Astrocyte (in vitro differentiated cells and primary cell): ENCODE measurements at regions not wholly inside any gene's neighbourhood (a gene's known extent, or its start where the extent isn't known, plus 50 kb on each side); places are given as distances from the start of the nearest gene placed in this dataset.
"Not testable (repeated sequence)": the region's sequence is repeated elsewhere in the genome, so short reads cannot be mapped to it uniquely, and the experiment has no call there.

Experiments
- EZH2 ChIP-seq: IDR thresholded peaks from 2 replicates; pipeline ENCODE4 v1.6.1; 2012; ENCODE audit warnings: mild to moderate bottlenecking, low read length, inconsistent platforms; ENCODE audit not compliant: insufficient read depth
- TF ChIP-seq, protein P1 (sequence below): IDR thresholded peaks from 2 replicates; pipeline ENCODE4 v1.5.1; 2011; ENCODE audit warnings: low read depth, mild to moderate bottlenecking, inconsistent platforms, low read length, moderate library complexity; ENCODE audit not compliant: insufficient read depth

DNA sequence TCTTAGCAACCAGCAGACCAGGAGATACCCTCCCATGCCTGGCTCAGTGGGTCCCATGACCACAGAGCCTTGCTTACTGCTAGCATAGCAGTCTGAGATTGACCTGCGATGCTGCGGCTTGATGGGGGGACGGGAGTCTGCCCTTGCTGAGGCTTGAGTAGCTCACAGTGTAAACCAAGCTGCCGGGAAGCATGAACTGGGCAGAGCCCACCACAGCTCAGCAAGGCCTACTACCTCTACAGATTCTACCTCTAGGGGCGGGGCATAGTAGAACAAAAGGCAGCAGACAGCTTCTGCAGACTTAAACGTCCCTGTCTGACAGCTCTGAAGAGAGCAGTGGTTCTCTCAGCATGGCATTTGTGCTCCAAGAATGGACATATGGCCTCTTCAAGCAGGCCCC lies 86.7 kb upstream of the OR4E1 start:
- not testable (repeated sequence) for TF ChIP-seq EZH2
- TF ChIP-seq, protein P1, sequence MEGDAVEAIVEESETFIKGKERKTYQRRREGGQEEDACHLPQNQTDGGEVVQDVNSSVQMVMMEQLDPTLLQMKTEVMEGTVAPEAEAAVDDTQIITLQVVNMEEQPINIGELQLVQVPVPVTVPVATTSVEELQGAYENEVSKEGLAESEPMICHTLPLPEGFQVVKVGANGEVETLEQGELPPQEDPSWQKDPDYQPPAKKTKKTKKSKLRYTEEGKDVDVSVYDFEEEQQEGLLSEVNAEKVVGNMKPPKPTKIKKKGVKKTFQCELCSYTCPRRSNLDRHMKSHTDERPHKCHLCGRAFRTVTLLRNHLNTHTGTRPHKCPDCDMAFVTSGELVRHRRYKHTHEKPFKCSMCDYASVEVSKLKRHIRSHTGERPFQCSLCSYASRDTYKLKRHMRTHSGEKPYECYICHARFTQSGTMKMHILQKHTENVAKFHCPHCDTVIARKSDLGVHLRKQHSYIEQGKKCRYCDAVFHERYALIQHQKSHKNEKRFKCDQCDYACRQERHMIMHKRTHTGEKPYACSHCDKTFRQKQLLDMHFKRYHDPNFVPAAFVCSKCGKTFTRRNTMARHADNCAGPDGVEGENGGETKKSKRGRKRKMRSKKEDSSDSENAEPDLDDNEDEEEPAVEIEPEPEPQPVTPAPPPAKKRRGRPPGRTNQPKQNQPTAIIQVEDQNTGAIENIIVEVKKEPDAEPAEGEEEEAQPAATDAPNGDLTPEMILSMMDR = not testable (repeated sequence)
